GM12878 (cell line): ENCODE measurements at regions not wholly inside any gene's neighbourhood (a gene's known extent, or its start where the extent isn't known, plus 50 kb on each side); places are given as distances from the start of the nearest gene placed in this dataset.

Experiments used
- ATAC-seq: fragments of 200-7000 bp; cut with Tn5 transposase; 3 replicates; pipeline ENCODE4 v1.9.1; 2020; ENCODE audit warnings: mild to moderate bottlenecking, moderate library complexity
- BruUV-seq: library from RNA; stranded (reverse); fragments of 400-500 nt; replicated peaks from 2 replicates; lab custom pipeline; 2021; lab: Mats Ljungman, UMichigan
- CTCF ChIA-PET: fragments of 300-600 bp; sonication (Branson Sonifier 250); formaldehyde crosslinking; extraction: SDS; loops from one replicate; lab custom pipeline; 2021; ENCODE audit warnings: inconsistent platforms; lab: Yijun Ruan, JAX
- POLR2A ChIA-PET: fragments of 350-600 bp; formaldehyde crosslinking; extraction: SDS; loops from one replicate; lab custom pipeline; 2021; ENCODE audit warnings: inconsistent platforms; lab: Charles Lee
- RAD21 ChIA-PET: fragments of 300-600 bp; sonication (Branson Sonifier 250); formaldehyde crosslinking; loops from one replicate; lab custom pipeline; 2023; ENCODE audit warnings: antibody characterized with exemption; ENCODE audit not compliant: unreplicated experiment; lab: Charles Lee
- SMC1A ChIA-PET: fragments of 300-600 bp; sonication (Branson Sonifier 250); formaldehyde crosslinking; loops from one replicate; lab custom pipeline; 2023; ENCODE audit not compliant: unreplicated experiment, uncharacterized antibody; lab: Charles Lee
- DNase-seq: peaks from one replicate; pipeline ENCODE4 v3.0.0-alpha.2; 2011; ENCODE audit warnings: low read depth, low spot score
- FAIRE-seq: peaks from 3 replicates; lab custom pipeline; 2011; peaks lifted over from hg19 to GRCh38; lab: Jason Lieb, UNC
- H2AFZ ChIP-seq: 2 replicates; pipeline ENCODE4 v1.6.0; 2011; ENCODE audit warnings: low read depth, low read length, control low read depth; ENCODE audit not compliant: control insufficient read depth
- H3K27ac ChIP-seq: 2 replicates; pipeline ENCODE4 v1.5.1; 2011; ENCODE audit warnings: control low read depth; ENCODE audit not compliant: control insufficient read depth, insufficient read depth
- H3K27me3 ChIP-seq, 2 experiments: replicated peaks in 1 of 2; 2 replicates each; pipeline versions ENCODE4 v1.6.0 to v1.6.1; 2011; ENCODE audit warnings: low read length in 1 of 2; ENCODE audit not compliant: control insufficient read depth in 2 of 2, insufficient read depth in 2 of 2
- H3K36me3 ChIP-seq, 2 experiments: 2 replicates each; pipeline ENCODE4 v1.5.1; 2011; ENCODE audit warnings: low read length in 1 of 2; ENCODE audit not compliant: control insufficient read depth in 2 of 2, insufficient read depth in 2 of 2
- H3K4me1 ChIP-seq: 2 replicates; pipeline ENCODE4 v1.6.1; 2011; ENCODE audit warnings: mild to moderate bottlenecking, low read length, moderate library complexity, mixed read lengths; ENCODE audit not compliant: control insufficient read depth, insufficient read depth
- H3K4me2 ChIP-seq: 2 replicates; pipeline ENCODE4 v1.6.0; 2011; ENCODE audit warnings: control low read depth; ENCODE audit not compliant: control insufficient read depth, insufficient read depth
- H3K4me3 ChIP-seq: fragments of 200-600 bp; sonication (generic); 2 replicates; pipeline ENCODE4 v1.5.1; 2016
- H3K79me2 ChIP-seq: 2 replicates; pipeline ENCODE4 v1.6.0; 2011; ENCODE audit warnings: low read length; ENCODE audit not compliant: control insufficient read depth, insufficient read depth
- H3K9ac ChIP-seq: 2 replicates; pipeline ENCODE4 v1.8.0; 2011; ENCODE audit warnings: low read length, control low read depth, mixed read lengths; ENCODE audit not compliant: control insufficient read depth, insufficient read depth
- H3K9me3 ChIP-seq: replicated peaks from 3 replicates; pipeline ENCODE4 v1.5.1; 2011; ENCODE audit warnings: mild to moderate bottlenecking, low read length; ENCODE audit not compliant: control insufficient read depth, insufficient read depth
- H4K20me1 ChIP-seq: 2 replicates; pipeline ENCODE4 v1.6.0; 2011; ENCODE audit not compliant: control insufficient read depth, insufficient read depth
- ATF7 ChIP-seq: fragments of 450-650 bp; IDR thresholded peaks from 2 replicates; pipeline ENCODE4 v1.6.1; 2016; ENCODE audit warnings: low read depth, mild to moderate bottlenecking
- ETV6 ChIP-seq, 2 experiments: fragments of 450-650 bp in 1 of 2; IDR thresholded peaks in 1 of 2; conservative IDR thresholded peaks in 1 of 2; 2 replicates each; pipeline ENCODE4 v1.6.1; 2014; ENCODE audit warnings: antibody characterized with exemption in 1 of 2, borderline replicate concordance in 1 of 2, low read depth in 1 of 2, mild to moderate bottlenecking in 1 of 2, moderate library complexity in 1 of 2
- MYC ChIP-seq: IDR thresholded peaks from 2 replicates; pipeline ENCODE4 v1.6.1; 2011; ENCODE audit warnings: mild to moderate bottlenecking, low read length, moderate library complexity, inconsistent platforms; ENCODE audit not compliant: insufficient read depth, insufficient replicate concordance, insufficient read length, severe bottlenecking
- NBN ChIP-seq: fragments of 450-650 bp; IDR thresholded peaks from 2 replicates; pipeline ENCODE4 v1.6.1; 2016
- PML ChIP-seq: IDR thresholded peaks from 2 replicates; pipeline ENCODE4 v1.6.1; 2012; ENCODE audit warnings: low read length, inconsistent platforms
- RB1 ChIP-seq: fragments of 450-650 bp; formaldehyde crosslinking; IDR thresholded peaks from 2 replicates; pipeline ENCODE4 v1.6.1; 2017; ENCODE audit warnings: mild to moderate bottlenecking, borderline replicate concordance
- RUNX3 ChIP-seq: IDR thresholded peaks from 2 replicates; pipeline ENCODE4 v1.6.1; 2012; ENCODE audit warnings: low read length, inconsistent platforms
- SMAD5 ChIP-seq: IDR thresholded peaks from 2 replicates; pipeline ENCODE4 v1.6.1; 2016; ENCODE audit warnings: antibody characterized with exemption, low read depth
- ZNF24 ChIP-seq: fragments of 450-650 bp; IDR thresholded peaks from 2 replicates; pipeline ENCODE4 v1.6.1; 2017; ENCODE audit warnings: antibody characterized with exemption, mild to moderate bottlenecking
- WGBS: methylation state at CpG from one replicate; pipeline ENCODE4 v1.1.6; 2016; ENCODE audit warnings: low lambda C conversion rate; ENCODE audit not compliant: insufficient replicate concordance, insufficient coverage; ENCODE audit errors: missing lambda C conversion rate; 5-methylcytosine and 5-hydroxymethylcytosine counted together
- in situ Hi-C: fragments of 300-500 bp; cut with MboI; formaldehyde crosslinking; loops from 9 replicates; pipeline ENCODE4 v1.14.3; 2018; ENCODE audit warnings: mixed read lengths
- intact Hi-C: fragments of 100-400 bp; cut with micrococcal nuclease; formaldehyde crosslinking; loops from one replicate; pipeline ENCODE4 v1.14.2; 2022; ENCODE audit not compliant: unreplicated experiment

DNA sequence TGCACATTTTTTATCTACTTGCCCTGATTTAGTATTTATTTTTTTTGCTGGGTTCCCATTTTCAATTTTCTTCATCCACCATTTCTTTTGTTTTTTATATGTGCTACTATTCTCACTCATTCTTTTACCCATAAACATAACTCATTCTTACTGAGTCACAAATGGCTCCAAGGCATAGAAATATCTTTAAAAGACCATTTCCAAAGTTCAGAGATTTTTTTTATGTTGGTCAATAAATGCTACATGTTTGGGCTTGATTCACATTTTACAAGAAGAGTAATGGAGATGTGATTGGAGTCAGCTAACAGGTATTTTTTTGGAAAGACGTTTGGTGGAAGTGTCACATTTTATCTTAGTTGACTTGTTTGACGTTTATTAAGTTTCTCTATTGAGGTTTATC lies 1303.2 kb upstream of the LRRTM3 start:
- H3K79me2 ChIP-seq, result no peaks in the 10 kb centered on the region
- H3K27me3 ChIP-seq, result no peaks in the 10 kb centered on the region
- CTCF ChIA-PET, result interaction anchor here (1.1 kb wide), 1 partner anchor 10 kb away, joined by 3 read pairs; no protein-coding TSS in a partner anchor
- POLR2A ChIA-PET, result no interaction called here
- no peak overlapping the region for H3K4me3 ChIP-seq
- no TSS peak for BruUV-seq
- TF ChIP-seq PML, result no peak
- no peak for TF ChIP-seq NBN
- TF ChIP-seq MYC, result no peak
- no peak for TF ChIP-seq RUNX3
- TF ChIP-seq ZNF24, result no peak
- TF ChIP-seq SMAD5, result no peak
- TF ChIP-seq ETV6 (conservative IDR thresholded peaks at IDR 0.05 in 1 of 2, IDR thresholded peaks at IDR 0.05 in 1 of 2; ENCODE audit: borderline replicate concordance in 1 of 2, low read depth in 1 of 2), result no peak
- WGBS, result 0% methylated on average over 2 of the region's 2 CpGs
- RAD21 ChIA-PET, result no interaction called here
- ATAC-seq, result no peak
- in situ Hi-C loops (no loop called here), intact Hi-C loops (no loop called here)
- H3K4me1 ChIP-seq, result no peaks in the 10 kb centered on the region
- no peak for DNase-seq
- H2AFZ ChIP-seq, result no peak overlapping the region
- no peak for FAIRE-seq
- no peak overlapping the region for H3K27ac ChIP-seq
- no peak overlapping the region for H3K4me2 ChIP-seq
- no peaks in the 10 kb centered on the region for H4K20me1 ChIP-seq
- H3K9me3 ChIP-seq, result no peaks in the 10 kb centered on the region
- H3K9ac ChIP-seq, result no peak overlapping the region
- SMC1A ChIA-PET, result interaction anchor here (0.6 kb wide), 1 partner anchor 1721 kb away, joined by 4 read pairs; no protein-coding TSS in a partner anchor
- no peaks in the 10 kb centered on the region for H3K36me3 ChIP-seq

DNA sequence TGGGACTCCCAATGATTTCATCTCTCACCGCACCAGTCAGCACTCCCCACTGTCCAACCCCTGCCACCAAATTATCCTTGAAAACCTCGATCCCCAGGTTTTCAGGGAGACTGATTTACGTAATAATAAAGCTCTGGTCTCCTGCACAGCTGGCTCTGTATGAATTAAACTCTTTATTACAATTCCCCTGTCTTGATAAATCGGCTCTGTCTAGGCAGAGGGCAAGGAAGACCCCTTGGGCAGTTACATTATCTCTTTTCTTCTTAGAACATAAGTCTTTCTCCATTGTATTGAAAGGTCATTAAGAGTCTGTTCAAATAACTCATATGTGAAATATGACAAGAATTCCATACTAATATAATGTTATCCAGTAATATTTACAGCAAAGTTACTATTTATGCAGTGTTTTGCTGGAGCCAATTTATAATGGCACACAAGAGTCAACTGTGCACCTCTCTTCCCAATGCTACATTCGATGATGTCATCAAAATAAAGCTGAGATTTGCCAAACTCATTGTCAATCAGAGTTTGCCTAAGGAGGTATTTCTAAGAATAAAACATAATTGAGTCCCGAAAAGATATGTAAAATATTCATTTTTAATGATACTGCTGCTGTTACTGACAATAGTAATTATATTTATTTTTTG lies 1297.2 kb upstream of the LRRTM3 start:
- no peak for TF ChIP-seq RB1
- TF ChIP-seq ATF7, result peak; percentile 50; the same call in 1 of the 2 replicates

More for the DNA sequence above, 1297.2 kb upstream of the LRRTM3 start:
- ChIA-PET POLR2A (no interaction called here), CTCF (no interaction called here), RAD21 (no interaction called here), SMC1A (no interaction called here)
- H3K79me2 ChIP-seq, result no peaks in the 10 kb centered on the region
- FAIRE-seq (no peak), DNase-seq (no peak), ATAC-seq (no peak)
- intact Hi-C loops, result no loop called here
- H3K27ac ChIP-seq, result no peak overlapping the region
- in situ Hi-C loops, result no loop called here
- no peaks in the 10 kb centered on the region for H3K36me3 ChIP-seq
- WGBS, result 2% methylated on average over 6 of the region's 6 CpGs
- H3K4me1 ChIP-seq, result no peaks in the 10 kb centered on the region
- no peak overlapping the region for H3K4me3 ChIP-seq
- no peaks in the 10 kb centered on the region for H3K9me3 ChIP-seq
- H3K27me3 ChIP-seq, result no peaks in the 10 kb centered on the region
- no TSS peak for BruUV-seq
- H2AFZ ChIP-seq, result no peak overlapping the region
- no peak overlapping the region for H3K4me2 ChIP-seq
- no peak overlapping the region for H3K9ac ChIP-seq
- no peaks in the 10 kb centered on the region for H4K20me1 ChIP-seq
